GM12874 (cell line): ENCODE measurements at regions not wholly inside any gene's neighbourhood (a gene's known extent, or its start where the extent isn't known, plus 50 kb on each side); places are given as distances from the start of the nearest gene placed in this dataset.

Source experiments
- CTCF ChIP-seq: IDR thresholded peaks from 2 replicates; pipeline ENCODE4 v1.5.1; 2011; ENCODE audit warnings: low read depth, mild to moderate bottlenecking, control low read depth, low read length, moderate library complexity; ENCODE audit not compliant: insufficient read depth

- no peak for TF ChIP-seq CTCF
Measured at GRCh38 chrX:128396601-128397000, 344.4 kb upstream of the ACTRT1 start.

GRCh38 chrX:128365492-128365891 lies 313.3 kb upstream of the ACTRT1 start:
- TF ChIP-seq CTCF, result no peak

- no peak for TF ChIP-seq CTCF
Measured at GRCh38 chrX:128335671-128336070, 283.5 kb upstream of the ACTRT1 start.

GRCh38 chrX:128334821-128335220 lies 282.6 kb upstream of the ACTRT1 start:
- TF ChIP-seq CTCF, result no peak

GRCh38 chrX:128310912-128311311 lies 258.7 kb upstream of the ACTRT1 start:
- no peak for TF ChIP-seq CTCF

- TF ChIP-seq CTCF, result no peak
Measured at GRCh38 chrX:128309311-128309710, 257.1 kb upstream of the ACTRT1 start.

GRCh38 chrX:128294198-128294597 lies 242.0 kb upstream of the ACTRT1 start:
- no peak for TF ChIP-seq CTCF

- no peak for TF ChIP-seq CTCF
Measured at GRCh38 chrX:128287693-128288092, 235.5 kb upstream of the ACTRT1 start.
